Jurkat, Clone E6-1 (cell line): ENCODE measurements at regions not wholly inside any gene's neighbourhood (a gene's known extent, or its start where the extent isn't known, plus 50 kb on each side); places are given as distances from the start of the nearest gene placed in this dataset.
"Not testable (repeated sequence)": the region's sequence is repeated elsewhere in the genome, so short reads cannot be mapped to it uniquely, and the experiment has no call there.

Experiments
- DNase-seq: peaks from one replicate; pipeline ENCODE4 v3.0.0-alpha.2; 2011; ENCODE audit warnings: low read depth, low spot score
- H3K4me3 ChIP-seq: 2 replicates; pipeline ENCODE4 v1.5.1; 2011; ENCODE audit warnings: mild to moderate bottlenecking, low read length, control low read depth, moderate library complexity

- not testable (repeated sequence) for H3K4me3 ChIP-seq, DNase-seq
Observed at GRCh38 chr16:29136916-29137315, 152.1 kb downstream of the LAT start.

GRCh38 chr16:29136046-29136696, 151.3 kb downstream of the LAT start:
- H3K4me3 ChIP-seq, DNase-seq: not testable (repeated sequence)

- not testable (repeated sequence) for DNase-seq, H3K4me3 ChIP-seq
Observed at GRCh38 chr16:29135098-29135497, 150.2 kb downstream of the LAT start.

DNA sequence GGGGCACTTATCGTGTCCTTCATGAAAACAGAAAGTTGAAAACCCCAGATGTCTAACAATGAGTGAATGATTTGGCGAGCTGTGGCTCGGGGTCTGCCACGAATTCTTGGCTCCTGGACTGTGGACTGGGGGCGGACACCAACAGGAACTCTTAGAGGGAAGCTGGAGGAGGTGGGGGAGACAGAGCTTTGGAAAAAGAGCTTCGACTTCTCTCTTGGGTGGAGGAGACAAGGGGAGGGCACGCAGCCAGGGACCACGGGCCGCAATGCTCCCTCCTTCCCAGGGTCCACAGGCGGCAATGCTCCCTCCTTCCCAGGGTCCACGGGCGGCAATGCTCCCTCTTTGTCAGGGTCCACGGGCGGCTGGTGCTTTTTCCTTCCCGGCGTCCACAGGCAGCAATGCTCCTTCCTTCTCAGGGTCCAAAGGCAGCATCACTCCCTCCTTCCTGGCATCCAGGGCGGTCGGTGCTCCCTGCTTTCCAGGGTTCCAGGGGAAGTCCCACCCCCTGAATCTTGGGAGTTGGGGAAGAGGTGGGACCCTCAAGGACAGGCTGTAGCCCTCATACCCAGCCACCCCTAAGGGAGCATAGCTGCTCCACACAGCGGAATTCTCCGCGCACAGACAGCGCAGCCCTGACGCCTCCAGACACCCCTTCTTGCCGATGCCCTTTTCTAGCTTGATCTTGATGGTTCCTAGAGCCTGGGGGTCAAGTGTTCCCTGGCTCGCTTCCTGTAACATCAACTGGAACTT, 149.0 kb downstream of the LAT start:
- DNase-seq = not testable (repeated sequence)

DNA sequence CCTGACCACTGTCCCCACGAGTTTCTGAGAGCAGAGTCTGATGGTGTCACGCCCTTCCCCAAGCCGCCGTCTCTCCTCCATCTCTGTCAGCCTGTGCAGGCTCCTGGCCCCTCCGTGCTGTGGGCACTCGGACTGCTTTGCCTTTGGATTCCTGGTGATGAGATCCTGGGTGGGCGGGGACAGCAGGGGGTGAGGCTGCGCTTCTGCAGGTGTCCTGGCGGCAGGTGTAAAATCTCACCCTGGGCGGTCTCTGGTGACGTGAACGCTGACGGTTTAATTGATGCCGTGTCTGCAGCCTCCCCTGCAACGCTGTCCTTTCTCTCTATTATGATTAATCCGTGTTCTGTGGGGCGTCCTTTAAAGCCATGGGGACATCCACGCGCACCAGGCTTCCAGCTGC, 148.0 kb downstream of the LAT start:
- H3K4me3 ChIP-seq, DNase-seq: not testable (repeated sequence)

More for the DNA sequence above, 149.0 kb downstream of the LAT start:
- H3K4me3 ChIP-seq = not testable (repeated sequence)

DNA sequence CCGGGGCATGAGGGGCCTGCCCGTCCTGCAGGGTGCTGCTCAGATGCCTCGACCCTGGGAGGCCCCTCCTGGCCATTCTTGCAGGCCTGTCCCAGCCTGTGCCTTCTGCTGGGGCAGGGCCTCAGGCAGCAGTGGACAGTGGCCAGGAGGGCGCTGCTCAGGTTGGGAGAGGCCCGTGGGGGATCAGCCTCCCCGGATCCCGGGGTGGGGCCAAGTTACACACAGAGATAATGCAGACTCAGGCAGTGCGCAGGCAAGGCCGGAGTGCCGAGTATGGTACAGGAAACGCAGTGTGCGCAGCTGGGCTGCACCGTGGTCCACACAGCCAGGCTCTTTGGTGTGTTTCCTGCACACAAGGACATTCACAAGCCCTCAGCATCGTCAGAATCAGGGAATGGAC, 147.6 kb downstream of the LAT start:
- H3K4me3 ChIP-seq, DNase-seq: not testable (repeated sequence)

- H3K4me3 ChIP-seq, DNase-seq: not testable (repeated sequence)
Observed at GRCh38 chr16:29130901-29131851, 146.3 kb downstream of the LAT start.

- not testable (repeated sequence) for DNase-seq, H3K4me3 ChIP-seq
Observed at GRCh38 chr16:29130131-29130711, 145.4 kb downstream of the LAT start.

- DNase-seq, H3K4me3 ChIP-seq: not testable (repeated sequence)
Observed at GRCh38 chr16:29129458-29130038, 144.7 kb downstream of the LAT start.

DNA sequence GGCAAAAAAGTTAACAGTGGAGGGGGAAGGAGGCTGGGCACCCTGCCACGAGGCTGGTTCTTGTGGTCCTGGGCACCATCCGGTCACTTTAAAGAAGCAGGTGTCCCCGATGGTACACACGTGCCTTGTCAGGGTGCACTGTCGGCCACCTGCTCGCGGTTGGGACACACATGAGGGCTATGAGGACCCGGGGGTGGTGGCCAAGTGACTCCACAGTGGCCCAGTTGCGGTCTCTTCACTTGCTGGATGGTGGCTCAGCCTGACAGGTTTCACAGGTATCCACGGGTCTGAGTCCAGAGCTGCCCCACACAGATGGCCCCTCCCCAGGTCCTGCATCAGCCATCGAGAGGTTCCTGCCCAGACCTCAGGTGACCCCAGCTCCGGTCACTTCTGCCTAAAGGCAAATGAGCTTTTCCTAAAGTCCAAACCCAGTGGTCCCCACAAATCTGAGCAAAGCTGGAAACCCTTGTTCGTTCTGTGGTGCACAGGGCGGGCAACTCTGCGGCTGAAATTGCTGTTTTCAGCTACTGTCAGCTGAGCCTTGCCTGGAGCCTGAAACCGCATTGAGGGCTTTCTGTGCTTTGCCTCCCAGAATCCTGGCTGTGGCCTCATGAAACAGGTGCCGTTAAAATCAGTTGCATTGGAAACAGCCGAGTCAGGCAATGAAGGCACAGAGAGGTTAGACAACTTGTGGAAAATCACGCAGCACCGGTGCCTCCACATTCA, 144.0 kb downstream of the LAT start:
- not testable (repeated sequence) for H3K4me3 ChIP-seq, DNase-seq

GRCh38 chr16:29127806-29128420, 143.1 kb downstream of the LAT start:
- not testable (repeated sequence) for DNase-seq, H3K4me3 ChIP-seq

DNA sequence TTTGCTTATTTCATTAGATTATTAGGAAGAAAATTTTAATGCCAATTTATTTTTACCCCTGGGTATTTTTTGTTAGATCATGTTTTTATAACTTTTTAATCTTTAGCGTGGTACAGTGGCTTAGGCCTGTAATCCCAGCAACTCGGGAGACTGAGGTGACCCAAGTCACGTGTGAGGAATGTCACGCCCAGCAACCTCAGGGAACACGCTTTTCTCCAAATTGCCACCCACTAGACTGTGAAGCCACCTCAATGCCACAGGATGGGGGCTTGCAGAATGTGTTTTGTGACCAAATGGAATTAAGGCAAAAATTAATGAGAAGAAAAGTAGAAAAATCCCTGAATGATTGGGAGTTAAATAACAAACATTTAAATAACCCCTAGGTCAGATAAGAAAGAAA, 141.8 kb downstream of the LAT start:
- no peak overlapping the region for H3K4me3 ChIP-seq
- no peak for DNase-seq

- DNase-seq = peak; percentile 48
- no peak overlapping the region for H3K4me3 ChIP-seq
Observed at GRCh38 chr16:29126057-29126494, 141.2 kb downstream of the LAT start.

- no peak for DNase-seq
- H3K4me3 ChIP-seq = no peak overlapping the region
Observed at GRCh38 chr16:29124828-29125227, 140.0 kb downstream of the LAT start.

DNA sequence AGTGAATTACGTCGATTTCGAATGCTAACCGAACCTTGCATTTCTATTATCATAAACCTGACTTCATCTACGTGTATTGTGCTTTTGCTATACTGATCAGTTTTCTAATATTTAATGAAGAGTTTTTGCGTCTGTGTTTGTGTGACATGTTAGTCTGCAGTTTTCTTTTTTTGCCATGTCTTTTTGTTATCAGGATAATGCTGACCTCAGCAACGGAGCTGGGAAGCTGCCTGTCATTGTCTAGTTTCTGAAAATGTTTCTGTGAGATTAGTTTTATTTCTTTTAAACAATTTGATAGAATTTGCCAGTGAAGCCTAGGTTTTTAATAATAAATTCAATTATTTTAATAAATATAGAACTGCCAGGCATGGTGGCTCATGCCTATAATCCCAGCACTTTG, 139.3 kb downstream of the LAT start:
- not testable (repeated sequence) for DNase-seq, H3K4me3 ChIP-seq

- not testable (repeated sequence) for H3K4me3 ChIP-seq, DNase-seq
Observed at GRCh38 chr16:29120680-29121079, 135.8 kb downstream of the LAT start.

DNA sequence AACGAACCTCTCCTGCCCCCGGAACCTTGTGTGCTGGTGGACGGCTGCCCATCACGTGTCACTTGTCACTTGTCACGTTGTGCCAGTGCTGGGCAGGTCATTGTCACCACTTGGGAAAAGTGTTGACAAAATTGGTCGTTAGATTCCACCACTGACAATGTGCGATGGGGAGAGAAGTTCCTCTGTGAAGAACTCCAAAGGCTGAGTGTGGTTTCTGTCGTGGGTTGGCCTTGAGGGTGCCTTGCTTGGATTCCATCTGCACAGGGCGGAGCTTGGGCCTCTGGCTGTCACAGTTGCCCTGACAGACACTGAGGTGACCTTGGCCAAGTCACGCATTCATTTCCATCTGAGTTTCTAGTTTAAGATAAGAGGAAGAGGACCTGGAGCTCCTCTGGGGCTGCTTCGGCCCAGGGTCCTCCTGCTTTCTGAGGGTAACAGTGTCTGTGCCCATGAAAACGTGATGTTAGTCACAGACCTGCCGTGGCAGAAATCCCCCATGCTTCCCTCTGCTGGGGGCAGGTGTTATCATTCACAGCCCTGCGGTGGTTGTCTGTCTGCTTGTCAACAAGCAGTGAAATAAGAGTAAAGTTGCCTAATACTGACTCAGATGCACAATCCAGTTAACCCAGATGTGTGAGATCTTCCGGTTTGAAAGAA, 133.6 kb downstream of the LAT start:
- H3K4me3 ChIP-seq = not testable (repeated sequence)
- peak; percentile 48 for DNase-seq
